ENCODE measurements at regions not wholly inside any gene's neighbourhood (a gene's known extent, or its start where the extent isn't known, plus 50 kb on each side); places are given as distances from the start of the nearest gene placed in this dataset.
"Not testable (repeated sequence)": the region's sequence is repeated elsewhere in the genome, so short reads cannot be mapped to it uniquely, and the experiment has no call there.

DNA sequence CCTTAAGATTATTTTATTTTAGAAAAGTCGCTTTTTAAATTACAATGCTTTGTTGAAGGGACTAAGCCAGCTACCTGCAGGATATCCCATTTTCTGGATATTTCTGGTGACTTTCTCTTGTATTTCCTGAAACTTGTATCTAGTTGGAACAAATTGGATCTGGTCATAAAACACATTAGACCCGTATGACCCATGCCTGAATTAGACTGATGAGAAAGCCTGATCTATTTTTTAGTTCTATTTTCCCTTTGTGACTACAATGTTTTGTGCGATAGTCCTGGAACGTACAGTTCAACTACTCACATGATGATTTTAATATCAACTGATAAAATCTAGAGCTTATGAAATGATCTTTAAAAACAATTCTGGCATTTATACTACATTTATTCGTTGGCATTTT, 151.8 kb downstream of the RHOU start:
- DNase-seq (ENCODE audit: low spot score), result no peak
- TF ChIP-seq, protein P1, sequence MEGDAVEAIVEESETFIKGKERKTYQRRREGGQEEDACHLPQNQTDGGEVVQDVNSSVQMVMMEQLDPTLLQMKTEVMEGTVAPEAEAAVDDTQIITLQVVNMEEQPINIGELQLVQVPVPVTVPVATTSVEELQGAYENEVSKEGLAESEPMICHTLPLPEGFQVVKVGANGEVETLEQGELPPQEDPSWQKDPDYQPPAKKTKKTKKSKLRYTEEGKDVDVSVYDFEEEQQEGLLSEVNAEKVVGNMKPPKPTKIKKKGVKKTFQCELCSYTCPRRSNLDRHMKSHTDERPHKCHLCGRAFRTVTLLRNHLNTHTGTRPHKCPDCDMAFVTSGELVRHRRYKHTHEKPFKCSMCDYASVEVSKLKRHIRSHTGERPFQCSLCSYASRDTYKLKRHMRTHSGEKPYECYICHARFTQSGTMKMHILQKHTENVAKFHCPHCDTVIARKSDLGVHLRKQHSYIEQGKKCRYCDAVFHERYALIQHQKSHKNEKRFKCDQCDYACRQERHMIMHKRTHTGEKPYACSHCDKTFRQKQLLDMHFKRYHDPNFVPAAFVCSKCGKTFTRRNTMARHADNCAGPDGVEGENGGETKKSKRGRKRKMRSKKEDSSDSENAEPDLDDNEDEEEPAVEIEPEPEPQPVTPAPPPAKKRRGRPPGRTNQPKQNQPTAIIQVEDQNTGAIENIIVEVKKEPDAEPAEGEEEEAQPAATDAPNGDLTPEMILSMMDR (IDR thresholded peaks at IDR 0.05; ENCODE audit: unreplicated experiment), result no peak
- Mint-ChIP-seq H3K4me1 (ENCODE audit: unreplicated experiment) (peaks cover 3% of the 10 kb centered on the region), H3K27ac (ENCODE audit: unreplicated experiment) (no peak overlapping the region), H3K27me3 (ENCODE audit: unreplicated experiment) (peaks cover 2% of the 10 kb centered on the region), H3K9me3 (ENCODE audit: unreplicated experiment) (no peaks in the 10 kb centered on the region), H3K4me3 (ENCODE audit: unreplicated experiment) (no peak overlapping the region), H3K36me3 (ENCODE audit: low read depth, unreplicated experiment) (no peaks in the 10 kb centered on the region)

GRCh38 chr1:228887960-228888359, 152.7 kb downstream of the RHOU start:
- no peak for DNase-seq (ENCODE audit: low spot score)
- no peaks in the 10 kb centered on the region for H3K36me3 Mint-ChIP-seq (ENCODE audit: low read depth, unreplicated experiment)
- H3K27me3 Mint-ChIP-seq (ENCODE audit: unreplicated experiment), result peaks cover 2% of the 10 kb centered on the region
- H3K4me1 Mint-ChIP-seq (ENCODE audit: unreplicated experiment), result peaks cover 3% of the 10 kb centered on the region
- TF ChIP-seq, protein P1 (IDR thresholded peaks at IDR 0.05; ENCODE audit: unreplicated experiment), result no peak
- no peak overlapping the region for H3K27ac Mint-ChIP-seq (ENCODE audit: unreplicated experiment)
- no peak overlapping the region for H3K4me3 Mint-ChIP-seq (ENCODE audit: unreplicated experiment)
- H3K9me3 Mint-ChIP-seq (ENCODE audit: unreplicated experiment), result no peaks in the 10 kb centered on the region

DNA sequence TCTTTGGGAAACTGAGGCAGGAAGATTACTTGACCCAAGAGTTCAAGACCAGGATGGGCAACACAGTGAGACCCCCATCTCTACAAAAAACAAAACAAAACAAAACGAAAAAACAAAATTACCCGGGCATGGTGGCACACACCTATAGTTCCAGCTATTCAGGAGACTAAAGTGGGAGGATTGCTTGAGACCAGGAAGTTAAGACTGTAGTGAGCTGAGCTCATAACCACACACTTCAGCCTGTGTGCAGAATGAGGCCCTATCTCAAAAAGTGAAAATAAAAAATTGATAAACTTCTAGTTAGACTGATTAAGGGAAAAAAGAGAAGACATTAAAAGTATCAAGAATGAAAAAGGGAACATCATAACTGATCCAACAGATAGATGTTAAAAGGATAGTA, 154.0 kb downstream of the RHOU start:
- H3K4me1 Mint-ChIP-seq (ENCODE audit: unreplicated experiment), result peaks cover 3% of the 10 kb centered on the region
- peaks cover 2% of the 10 kb centered on the region for H3K27me3 Mint-ChIP-seq (ENCODE audit: unreplicated experiment)
- H3K36me3 Mint-ChIP-seq (ENCODE audit: low read depth, unreplicated experiment), result no peaks in the 10 kb centered on the region

GRCh38 chr1:228891272-228892034, 156.2 kb downstream of the RHOU start:
- TF ChIP-seq, protein P1 (IDR thresholded peaks at IDR 0.05; ENCODE audit: unreplicated experiment), result no peak
- Mint-ChIP-seq H3K27ac (ENCODE audit: unreplicated experiment) (no peak overlapping the region), H3K27me3 (ENCODE audit: unreplicated experiment) (peaks cover 2% of the 10 kb centered on the region), H3K9me3 (ENCODE audit: unreplicated experiment) (no peaks in the 10 kb centered on the region), H3K4me1 (ENCODE audit: unreplicated experiment) (no peaks in the 10 kb centered on the region), H3K36me3 (ENCODE audit: low read depth, unreplicated experiment) (no peaks in the 10 kb centered on the region), H3K4me3 (ENCODE audit: unreplicated experiment) (no peak overlapping the region)
- no peak for DNase-seq (ENCODE audit: low spot score)

More for the DNA sequence above, 154.0 kb downstream of the RHOU start:
- TF ChIP-seq, protein P1 (IDR thresholded peaks at IDR 0.05; ENCODE audit: unreplicated experiment), result no peak
- H3K27ac Mint-ChIP-seq (ENCODE audit: unreplicated experiment), result no peak overlapping the region
- no peaks in the 10 kb centered on the region for H3K9me3 Mint-ChIP-seq (ENCODE audit: unreplicated experiment)
- H3K4me3 Mint-ChIP-seq (ENCODE audit: unreplicated experiment), result no peak overlapping the region
- DNase-seq (ENCODE audit: low spot score), result no peak

DNA sequence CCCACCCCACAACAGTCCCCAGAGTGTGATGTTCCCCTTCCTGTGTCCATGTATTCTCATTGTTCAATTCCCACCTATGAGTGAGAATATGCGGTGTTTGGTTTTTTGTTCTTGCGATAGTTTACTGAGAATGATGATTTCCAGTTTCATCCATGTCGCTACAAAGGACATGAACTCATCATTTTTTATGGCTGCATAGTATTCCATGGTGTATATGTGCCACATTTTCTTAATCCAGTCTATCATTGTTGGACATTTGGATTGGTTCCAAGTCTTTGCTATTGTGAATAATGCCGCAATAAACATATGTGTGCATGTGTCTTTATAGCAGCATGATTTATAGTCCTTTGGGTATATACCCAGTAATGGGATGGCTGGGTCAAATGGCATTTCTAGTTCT, 156.9 kb downstream of the RHOU start:
- not testable (repeated sequence) for H3K4me3 Mint-ChIP-seq (ENCODE audit: unreplicated experiment); H3K4me1 Mint-ChIP-seq (ENCODE audit: unreplicated experiment); H3K36me3 Mint-ChIP-seq (ENCODE audit: low read depth, unreplicated experiment); H3K27me3 Mint-ChIP-seq (ENCODE audit: unreplicated experiment); H3K27ac Mint-ChIP-seq (ENCODE audit: unreplicated experiment); DNase-seq (ENCODE audit: low spot score); H3K9me3 Mint-ChIP-seq (ENCODE audit: unreplicated experiment)

All from endothelial cell (in vitro differentiated cells).